GM12873 (cell line): ENCODE measurements at regions not wholly inside any gene's neighbourhood (a gene's known extent, or its start where the extent isn't known, plus 50 kb on each side); places are given as distances from the start of the nearest gene placed in this dataset.

Source experiments
- CTCF ChIP-seq: IDR thresholded peaks from 2 replicates; pipeline ENCODE4 v1.5.1; 2012; ENCODE audit warnings: low read depth, mild to moderate bottlenecking, moderate library complexity, low read length, control low read depth; ENCODE audit not compliant: insufficient read depth; ENCODE audit errors: missing control alignments

- no peak for TF ChIP-seq CTCF
Measured at GRCh38 chr14:40248671-40249070, 816.4 kb upstream of the FBXO33 start.

- no peak for TF ChIP-seq CTCF
Measured at GRCh38 chr14:40240245-40240859, 808.1 kb upstream of the FBXO33 start.

GRCh38 chr14:40232302-40232701 is 800.1 kb upstream of the FBXO33 start:
- TF ChIP-seq CTCF, result no peak

DNA sequence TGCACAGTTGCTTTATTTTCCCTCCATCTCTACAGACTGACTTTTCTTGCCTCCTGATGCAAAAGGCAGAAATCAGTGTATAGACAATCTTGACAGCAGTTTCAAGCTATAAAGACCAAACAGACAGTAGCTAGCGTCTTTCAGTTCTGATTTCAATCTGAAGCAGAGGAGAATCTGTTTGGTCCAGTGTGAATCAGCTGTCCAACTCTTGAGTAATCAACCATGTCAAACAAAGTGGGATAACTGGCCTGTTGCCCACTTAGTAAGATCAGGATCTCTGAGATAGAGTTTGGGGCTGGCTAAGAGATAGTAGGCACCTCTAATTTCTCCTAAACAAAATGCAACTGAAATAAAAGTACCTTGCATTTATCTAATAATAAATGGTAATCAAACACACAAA is 797.4 kb upstream of the FBXO33 start:
- no peak for TF ChIP-seq CTCF

DNA sequence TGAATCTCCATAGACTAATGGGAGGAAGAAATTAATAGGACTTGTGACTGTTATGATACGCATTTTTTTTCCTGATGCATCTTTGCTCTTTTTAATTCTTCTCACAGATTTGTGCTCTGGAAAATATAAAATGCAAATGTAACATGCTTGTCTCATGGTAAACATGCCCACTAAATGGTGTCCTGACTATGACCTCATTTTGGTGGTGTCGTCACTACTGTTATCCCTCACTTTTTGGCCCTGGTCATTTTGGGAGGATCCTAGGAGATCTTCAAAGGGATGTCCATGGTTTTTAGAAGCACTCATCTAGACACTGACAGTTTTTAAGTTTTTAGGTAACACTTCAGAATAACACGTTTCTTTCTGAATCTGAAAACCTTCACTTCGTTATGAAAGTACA is 790.8 kb upstream of the FBXO33 start:
- TF ChIP-seq CTCF, result no peak

- TF ChIP-seq CTCF, result no peak
Measured at GRCh38 chr14:40221428-40221827, 789.2 kb upstream of the FBXO33 start.

DNA sequence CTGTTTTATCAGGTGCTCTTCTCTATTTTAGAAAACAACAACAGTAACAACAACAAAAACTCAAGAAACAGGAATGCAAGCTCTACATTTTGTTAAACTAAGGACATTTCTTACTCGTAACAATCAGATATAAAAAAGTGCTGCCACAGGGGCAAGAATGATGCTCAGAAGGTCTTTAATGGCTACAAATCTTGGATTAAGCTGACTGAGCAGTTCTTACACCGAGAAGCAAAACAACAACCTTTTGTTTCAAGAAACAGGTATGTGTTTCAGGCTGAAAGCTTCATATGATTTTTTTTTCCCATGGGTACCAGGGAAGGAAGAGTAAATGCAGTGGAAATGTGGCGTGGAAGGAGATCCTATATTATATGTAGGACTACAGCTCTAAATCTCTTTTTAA is 786.8 kb upstream of the FBXO33 start:
- TF ChIP-seq CTCF, result no peak

DNA sequence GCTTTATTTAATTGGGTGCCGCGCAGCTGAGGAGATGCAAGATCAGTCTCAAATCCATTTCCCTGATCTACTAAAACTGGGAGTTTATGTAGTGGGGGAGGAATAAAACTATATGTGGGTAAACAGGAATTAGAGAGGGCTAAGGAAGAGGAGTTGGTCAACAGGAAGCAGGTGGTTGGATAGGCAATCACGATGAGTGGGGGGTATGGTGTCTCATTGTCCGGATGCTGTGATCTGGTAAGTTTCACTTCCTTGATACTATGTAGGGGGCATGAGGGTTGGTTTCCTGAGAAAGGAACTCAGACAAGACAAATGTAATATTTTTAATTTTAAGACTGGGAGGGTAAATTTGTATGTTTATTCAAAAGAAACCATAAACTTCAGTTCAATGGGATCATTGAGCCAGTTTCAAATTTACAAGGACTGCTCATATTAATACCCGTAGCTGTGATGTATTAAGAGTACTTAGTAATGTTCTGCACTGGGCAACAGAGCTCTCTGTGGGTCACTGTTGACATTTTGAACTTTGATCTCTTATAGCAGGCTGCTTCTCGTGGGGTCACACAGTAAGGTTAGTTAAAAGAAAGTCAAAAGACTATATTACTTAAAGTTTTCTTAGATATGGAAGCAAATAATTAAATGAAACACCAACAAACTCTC is 786.2 kb upstream of the FBXO33 start:
- TF ChIP-seq CTCF, result no peak
